ENCODE measurements at regions not wholly inside any gene's neighbourhood (a gene's known extent, or its start where the extent isn't known, plus 50 kb on each side); places are given as distances from the start of the nearest gene placed in this dataset.

DNA sequence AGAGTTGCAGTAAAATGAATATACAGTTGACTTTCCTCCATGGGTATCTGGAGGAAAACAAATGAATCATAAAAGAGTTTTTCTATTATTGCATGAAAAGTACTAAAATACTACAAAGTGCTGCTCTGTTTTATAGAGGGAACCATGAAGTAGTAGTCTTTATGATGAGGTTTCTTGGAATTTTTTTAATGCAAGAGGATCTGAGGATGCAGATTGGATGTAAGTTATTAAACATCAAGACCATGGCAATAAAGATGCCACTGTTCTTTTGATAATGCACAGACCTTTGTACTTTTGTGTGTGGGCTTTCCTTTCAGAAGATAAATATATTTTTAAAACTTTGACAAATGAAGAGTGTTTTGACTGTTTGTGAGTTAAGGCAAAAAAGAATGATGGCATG is 87.5 kb downstream of the DACT1 start:
- dilution Hi-C loops (cut with MboI; ENCODE audit: extremely low pct_ligation_motif_present, low sequenced_read_pairs) (no loop called here), intact Hi-C loops (cut with micrococcal nuclease) (no loop called here)
- H3K9me1 ChIP-seq (replicated peaks; ENCODE audit: control insufficient read depth, extremely low read depth, insufficient read depth, low read length): no peaks in the 10 kb centered on the region
- H3K4me1 ChIP-seq (ENCODE audit: control insufficient read depth, extremely low read depth, insufficient read depth, low read length): peaks cover 5% of the 10 kb centered on the region
- H3K9me3 ChIP-seq (replicated peaks; ENCODE audit: control insufficient read depth, insufficient read depth, low read length): no peaks in the 10 kb centered on the region
- H3K9ac ChIP-seq (replicated peaks; ENCODE audit: extremely low read depth, insufficient read depth, low read length): no peak overlapping the region
- H3K4me2 ChIP-seq (ENCODE audit: insufficient read depth, low read length): no peak overlapping the region
- CTCF ChIA-PET: no interaction called here
- no peak for DNase-seq (ENCODE audit: low read depth, low spot score)
- H4K20me1 ChIP-seq (replicated peaks; ENCODE audit: control insufficient read depth, extremely low read depth, insufficient read depth, low read length): no peaks in the 10 kb centered on the region
- no peak for FAIRE-seq
- POLR2A ChIA-PET: no interaction called here
- no peak overlapping the region for H3K27ac ChIP-seq (ENCODE audit: insufficient read depth, low read depth, low read length)
- H3K27me3 ChIP-seq (ENCODE audit: control insufficient read depth in 2 of 2, insufficient read depth in 2 of 2, low read length in 2 of 2): no peaks in the 10 kb centered on the region
- no peaks in the 10 kb centered on the region for H3K36me3 ChIP-seq (ENCODE audit: control insufficient read depth in 2 of 2, extremely low read depth in 1 of 2, insufficient read depth in 2 of 2, low read length in 2 of 2)
- TF ChIP-seq MYC (IDR thresholded peaks at IDR 0.05; ENCODE audit: low read depth, low read length) (no peak), EZH2 (IDR thresholded peaks at IDR 0.05; ENCODE audit: borderline replicate concordance, low read depth, low read length, severe bottlenecking) (no peak), GATA2 (IDR thresholded peaks at IDR 0.05; ENCODE audit: insufficient read depth, insufficient read length, low read depth, low read length) (no peak), POLR2AphosphoS5 (IDR thresholded peaks at IDR 0.05; ENCODE audit: insufficient read depth, low read depth, low read length) (no peak), FOS (IDR thresholded peaks at IDR 0.05; ENCODE audit: borderline replicate concordance, insufficient read depth, low read length) (no peak), POLR2A (IDR thresholded peaks at IDR 0.05; ENCODE audit: low read depth, low read length) (no peak), JUN (IDR thresholded peaks at IDR 0.05; ENCODE audit: borderline replicate concordance, insufficient read depth, insufficient read length, low read depth) (no peak)
- TF ChIP-seq, protein P1, sequence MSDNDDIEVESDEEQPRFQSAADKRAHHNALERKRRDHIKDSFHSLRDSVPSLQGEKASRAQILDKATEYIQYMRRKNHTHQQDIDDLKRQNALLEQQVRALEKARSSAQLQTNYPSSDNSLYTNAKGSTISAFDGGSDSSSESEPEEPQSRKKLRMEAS (IDR thresholded peaks at IDR 0.05; ENCODE audit: insufficient read depth, insufficient read length): no peak
- TF ChIP-seq, protein P2, sequence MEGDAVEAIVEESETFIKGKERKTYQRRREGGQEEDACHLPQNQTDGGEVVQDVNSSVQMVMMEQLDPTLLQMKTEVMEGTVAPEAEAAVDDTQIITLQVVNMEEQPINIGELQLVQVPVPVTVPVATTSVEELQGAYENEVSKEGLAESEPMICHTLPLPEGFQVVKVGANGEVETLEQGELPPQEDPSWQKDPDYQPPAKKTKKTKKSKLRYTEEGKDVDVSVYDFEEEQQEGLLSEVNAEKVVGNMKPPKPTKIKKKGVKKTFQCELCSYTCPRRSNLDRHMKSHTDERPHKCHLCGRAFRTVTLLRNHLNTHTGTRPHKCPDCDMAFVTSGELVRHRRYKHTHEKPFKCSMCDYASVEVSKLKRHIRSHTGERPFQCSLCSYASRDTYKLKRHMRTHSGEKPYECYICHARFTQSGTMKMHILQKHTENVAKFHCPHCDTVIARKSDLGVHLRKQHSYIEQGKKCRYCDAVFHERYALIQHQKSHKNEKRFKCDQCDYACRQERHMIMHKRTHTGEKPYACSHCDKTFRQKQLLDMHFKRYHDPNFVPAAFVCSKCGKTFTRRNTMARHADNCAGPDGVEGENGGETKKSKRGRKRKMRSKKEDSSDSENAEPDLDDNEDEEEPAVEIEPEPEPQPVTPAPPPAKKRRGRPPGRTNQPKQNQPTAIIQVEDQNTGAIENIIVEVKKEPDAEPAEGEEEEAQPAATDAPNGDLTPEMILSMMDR (IDR thresholded peaks at IDR 0.05; ENCODE audit: extremely low read depth in 1 of 2, insufficient read depth in 1 of 2, low read depth in 1 of 2, low read length in 2 of 2): no peak
- no TSS peak for BruUV-seq (replicated peaks)
- no peaks in the 10 kb centered on the region for H3K79me2 ChIP-seq (ENCODE audit: control insufficient read depth, insufficient read depth, low read length)
- H3K4me3 ChIP-seq (replicated peaks in 1 of 3; ENCODE audit: insufficient read depth in 1 of 3, low read depth in 1 of 3, low read length in 3 of 3): no peak overlapping the region
- no peak overlapping the region for H2AFZ ChIP-seq (ENCODE audit: low read depth, low read length)
